Activated T-helper 2 cell treated with anti-CD3 and anti-CD28 coated beads, Interferon-gamma antibody, Interleukin-2, Interleukin-4, amounts not matched to agents 10 μg/mL and 5 μg/mL and 100 μg/mL, durations not matched to agents 14 hours and 24 hours and 36 hours (primary cell): ENCODE measurements at regions not wholly inside any gene's neighbourhood (a gene's known extent, or its start where the extent isn't known, plus 50 kb on each side); places are given as distances from the start of the nearest gene placed in this dataset.

Source experiments
- DNase-seq: peaks from one replicate; pipeline ENCODE4 v3.0.0; 2021; ENCODE audit warnings: low spot score
- H3K27ac Mint-ChIP-seq: one replicate; pipeline ENCODE4 v1.8.0; 2021; ENCODE audit warnings: mixed read lengths
- H3K27me3 Mint-ChIP-seq: one replicate; pipeline ENCODE4 v1.8.0; 2021; ENCODE audit warnings: low read depth, mixed read lengths
- H3K36me3 Mint-ChIP-seq: one replicate; pipeline ENCODE4 v1.8.0; 2021; ENCODE audit warnings: low read depth, mixed read lengths
- H3K4me1 Mint-ChIP-seq: one replicate; pipeline ENCODE4 v1.8.0; 2021; ENCODE audit warnings: low read depth, mixed read lengths
- H3K4me3 Mint-ChIP-seq: one replicate; pipeline ENCODE4 v1.8.0; 2021; ENCODE audit warnings: low read depth, mild to moderate bottlenecking, moderate library complexity, mixed read lengths
- H3K9me3 Mint-ChIP-seq: one replicate; pipeline ENCODE4 v1.8.0; 2021; ENCODE audit warnings: mixed read lengths
- intact Hi-C: fragments of 100-400 bp; cut with micrococcal nuclease; formaldehyde crosslinking; loops from one replicate; pipeline ENCODE4 v1.15.1; 2023

- no peaks in the 10 kb centered on the region for H3K4me1 Mint-ChIP-seq
- intact Hi-C loops = no loop called here
These were observed 1445.4 kb downstream of the EFNB2 start for GRCh38 chr13:105089858-105090643.

GRCh38 chr13:105087945-105088344 lies 1447.5 kb downstream of the EFNB2 start:
- no peaks in the 10 kb centered on the region for H3K36me3 Mint-ChIP-seq
- no peaks in the 10 kb centered on the region for H3K27me3 Mint-ChIP-seq
- intact Hi-C loops = no loop called here
- no peak overlapping the region for H3K4me3 Mint-ChIP-seq
- H3K4me1 Mint-ChIP-seq = no peaks in the 10 kb centered on the region
- DNase-seq = no peak
- H3K27ac Mint-ChIP-seq = no peak overlapping the region
- H3K9me3 Mint-ChIP-seq = no peaks in the 10 kb centered on the region

More at GRCh38 chr13:105089858-105090643, 1445.4 kb downstream of the EFNB2 start:
- no peaks in the 10 kb centered on the region for H3K9me3 Mint-ChIP-seq
- no peak overlapping the region for H3K4me3 Mint-ChIP-seq
- H3K36me3 Mint-ChIP-seq = no peaks in the 10 kb centered on the region
- H3K27me3 Mint-ChIP-seq = no peaks in the 10 kb centered on the region
- DNase-seq = no peak
- no peak overlapping the region for H3K27ac Mint-ChIP-seq

GRCh38 chr13:105084931-105085330 lies 1450.5 kb downstream of the EFNB2 start:
- Mint-ChIP-seq H3K4me3 (no peak overlapping the region), H3K4me1 (no peaks in the 10 kb centered on the region)

GRCh38 chr13:105083992-105084391 lies 1451.5 kb downstream of the EFNB2 start:
- Mint-ChIP-seq H3K4me3 (no peak overlapping the region), H3K9me3 (no peaks in the 10 kb centered on the region), H3K27me3 (no peaks in the 10 kb centered on the region), H3K36me3 (no peaks in the 10 kb centered on the region), H3K27ac (no peak overlapping the region), H3K4me1 (no peaks in the 10 kb centered on the region)
- no peak for DNase-seq
- intact Hi-C loops = no loop called here

More at GRCh38 chr13:105084931-105085330, 1450.5 kb downstream of the EFNB2 start:
- no peak for DNase-seq
- Mint-ChIP-seq H3K27ac (no peak overlapping the region), H3K27me3 (no peaks in the 10 kb centered on the region), H3K36me3 (no peaks in the 10 kb centered on the region), H3K9me3 (no peaks in the 10 kb centered on the region)
- intact Hi-C loops = no loop called here

- no peaks in the 10 kb centered on the region for H3K4me1 Mint-ChIP-seq
- H3K27me3 Mint-ChIP-seq = no peaks in the 10 kb centered on the region
- DNase-seq = no peak
- H3K27ac Mint-ChIP-seq = no peak overlapping the region
- H3K4me3 Mint-ChIP-seq = no peak overlapping the region
- H3K9me3 Mint-ChIP-seq = no peaks in the 10 kb centered on the region
- intact Hi-C loops = no loop called here
- no peaks in the 10 kb centered on the region for H3K36me3 Mint-ChIP-seq
These were observed 1460.7 kb downstream of the EFNB2 start for GRCh38 chr13:105074755-105075154.

- intact Hi-C loops = no loop called here
- no peak overlapping the region for H3K27ac Mint-ChIP-seq
- no peaks in the 10 kb centered on the region for H3K9me3 Mint-ChIP-seq
- H3K27me3 Mint-ChIP-seq = no peaks in the 10 kb centered on the region
- DNase-seq = no peak
- H3K4me1 Mint-ChIP-seq = no peaks in the 10 kb centered on the region
- no peak overlapping the region for H3K4me3 Mint-ChIP-seq
- H3K36me3 Mint-ChIP-seq = no peaks in the 10 kb centered on the region
These were observed 1462.4 kb downstream of the EFNB2 start for GRCh38 chr13:105073041-105073440.

GRCh38 chr13:105070452-105070851 lies 1465.0 kb downstream of the EFNB2 start:
- no peak overlapping the region for H3K4me3 Mint-ChIP-seq
- no peak overlapping the region for H3K27ac Mint-ChIP-seq
- H3K36me3 Mint-ChIP-seq = no peaks in the 10 kb centered on the region
- no peak for DNase-seq
- H3K9me3 Mint-ChIP-seq = no peaks in the 10 kb centered on the region
- no peaks in the 10 kb centered on the region for H3K4me1 Mint-ChIP-seq
- no peaks in the 10 kb centered on the region for H3K27me3 Mint-ChIP-seq
- intact Hi-C loops = no loop called here

- DNase-seq = no peak
These were observed 1466.4 kb downstream of the EFNB2 start for GRCh38 chr13:105069106-105069505.

GRCh38 chr13:105063676-105064075 lies 1471.8 kb downstream of the EFNB2 start:
- Mint-ChIP-seq H3K27ac (no peak overlapping the region), H3K36me3 (no peaks in the 10 kb centered on the region), H3K27me3 (no peaks in the 10 kb centered on the region), H3K4me3 (no peak overlapping the region), H3K9me3 (no peaks in the 10 kb centered on the region), H3K4me1 (no peaks in the 10 kb centered on the region)
- DNase-seq = no peak
- intact Hi-C loops = no loop called here

More at GRCh38 chr13:105069106-105069505, 1466.4 kb downstream of the EFNB2 start:
- H3K27ac Mint-ChIP-seq = no peak overlapping the region
- no peaks in the 10 kb centered on the region for H3K4me1 Mint-ChIP-seq
- no peaks in the 10 kb centered on the region for H3K27me3 Mint-ChIP-seq
- H3K36me3 Mint-ChIP-seq = no peaks in the 10 kb centered on the region
- intact Hi-C loops = no loop called here
- no peak overlapping the region for H3K4me3 Mint-ChIP-seq
- H3K9me3 Mint-ChIP-seq = no peaks in the 10 kb centered on the region

GRCh38 chr13:105059786-105060185 lies 1475.7 kb downstream of the EFNB2 start:
- Mint-ChIP-seq H3K27ac (no peak overlapping the region), H3K4me3 (no peak overlapping the region), H3K4me1 (no peaks in the 10 kb centered on the region), H3K9me3 (no peaks in the 10 kb centered on the region), H3K36me3 (no peaks in the 10 kb centered on the region), H3K27me3 (no peaks in the 10 kb centered on the region)
- DNase-seq = no peak
- intact Hi-C loops = no loop called here

- Mint-ChIP-seq H3K4me3 (no peak overlapping the region), H3K9me3 (no peaks in the 10 kb centered on the region), H3K27me3 (no peaks in the 10 kb centered on the region), H3K36me3 (no peaks in the 10 kb centered on the region), H3K27ac (no peak overlapping the region), H3K4me1 (no peaks in the 10 kb centered on the region)
- no peak for DNase-seq
- intact Hi-C loops = no loop called here
These were observed 1476.9 kb downstream of the EFNB2 start for GRCh38 chr13:105058517-105058916.

- Mint-ChIP-seq H3K4me3 (no peak overlapping the region), H3K9me3 (no peaks in the 10 kb centered on the region), H3K36me3 (no peaks in the 10 kb centered on the region), H3K4me1 (no peaks in the 10 kb centered on the region), H3K27me3 (no peaks in the 10 kb centered on the region), H3K27ac (no peak overlapping the region)
- intact Hi-C loops = no loop called here
- DNase-seq = no peak
These were observed 1482.8 kb downstream of the EFNB2 start for GRCh38 chr13:105052711-105053110.

GRCh38 chr13:105050686-105051085 lies 1484.8 kb downstream of the EFNB2 start:
- intact Hi-C loops = no loop called here

More at GRCh38 chr13:105050686-105051085, 1484.8 kb downstream of the EFNB2 start:
- DNase-seq = no peak
- Mint-ChIP-seq H3K27me3 (no peaks in the 10 kb centered on the region), H3K4me1 (no peaks in the 10 kb centered on the region), H3K27ac (no peak overlapping the region), H3K36me3 (no peaks in the 10 kb centered on the region), H3K9me3 (no peaks in the 10 kb centered on the region), H3K4me3 (no peak overlapping the region)
